ENCODE measurements at regions not wholly inside any gene's neighbourhood (a gene's known extent, or its start where the extent isn't known, plus 50 kb on each side); places are given as distances from the start of the nearest gene placed in this dataset.

- no peak overlapping the region for H3K4me3 ChIP-seq (ENCODE audit: low read depth, low read length)
- TF ChIP-seq, protein P1, sequence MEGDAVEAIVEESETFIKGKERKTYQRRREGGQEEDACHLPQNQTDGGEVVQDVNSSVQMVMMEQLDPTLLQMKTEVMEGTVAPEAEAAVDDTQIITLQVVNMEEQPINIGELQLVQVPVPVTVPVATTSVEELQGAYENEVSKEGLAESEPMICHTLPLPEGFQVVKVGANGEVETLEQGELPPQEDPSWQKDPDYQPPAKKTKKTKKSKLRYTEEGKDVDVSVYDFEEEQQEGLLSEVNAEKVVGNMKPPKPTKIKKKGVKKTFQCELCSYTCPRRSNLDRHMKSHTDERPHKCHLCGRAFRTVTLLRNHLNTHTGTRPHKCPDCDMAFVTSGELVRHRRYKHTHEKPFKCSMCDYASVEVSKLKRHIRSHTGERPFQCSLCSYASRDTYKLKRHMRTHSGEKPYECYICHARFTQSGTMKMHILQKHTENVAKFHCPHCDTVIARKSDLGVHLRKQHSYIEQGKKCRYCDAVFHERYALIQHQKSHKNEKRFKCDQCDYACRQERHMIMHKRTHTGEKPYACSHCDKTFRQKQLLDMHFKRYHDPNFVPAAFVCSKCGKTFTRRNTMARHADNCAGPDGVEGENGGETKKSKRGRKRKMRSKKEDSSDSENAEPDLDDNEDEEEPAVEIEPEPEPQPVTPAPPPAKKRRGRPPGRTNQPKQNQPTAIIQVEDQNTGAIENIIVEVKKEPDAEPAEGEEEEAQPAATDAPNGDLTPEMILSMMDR (IDR thresholded peaks at IDR 0.05; ENCODE audit: low read depth, low read length), result no peak
Observed at GRCh38 chr10:3574451-3574850, 210.6 kb downstream of the KLF6 start.

DNA sequence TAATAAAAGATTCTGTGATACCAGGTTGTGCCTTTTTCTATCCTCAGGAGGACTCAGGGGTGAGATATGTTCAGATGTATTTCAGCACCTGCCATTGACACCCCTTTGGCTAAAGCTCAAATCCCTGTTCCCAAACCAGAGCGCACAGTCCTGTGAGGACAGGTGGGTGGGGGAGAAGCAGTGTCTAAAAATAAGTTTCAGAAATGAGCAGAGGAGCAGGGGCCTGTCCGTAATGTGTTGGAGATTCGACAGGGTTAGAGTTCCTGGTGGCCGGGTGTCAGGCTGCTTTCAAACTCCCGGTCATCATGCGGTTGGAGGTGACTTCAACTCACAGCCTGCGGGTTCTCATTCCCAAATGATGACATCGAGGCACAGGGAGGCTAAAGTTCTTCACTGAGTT is 211.5 kb downstream of the KLF6 start:
- no peak overlapping the region for H3K4me3 ChIP-seq (ENCODE audit: low read depth, low read length)
- TF ChIP-seq, protein P1 (IDR thresholded peaks at IDR 0.05; ENCODE audit: low read depth, low read length), result no peak

GRCh38 chr10:3571310-3571825 is 213.6 kb downstream of the KLF6 start:
- H3K4me3 ChIP-seq (ENCODE audit: low read depth, low read length), result no peak overlapping the region
- TF ChIP-seq, protein P1 (IDR thresholded peaks at IDR 0.05; ENCODE audit: low read depth, low read length), result no peak

GRCh38 chr10:3570855-3571266 is 214.1 kb downstream of the KLF6 start:
- TF ChIP-seq, protein P1 (IDR thresholded peaks at IDR 0.05; ENCODE audit: low read depth, low read length), result no peak
- no peak overlapping the region for H3K4me3 ChIP-seq (ENCODE audit: low read depth, low read length)

GRCh38 chr10:3570131-3570729 is 214.8 kb downstream of the KLF6 start:
- no peak overlapping the region for H3K4me3 ChIP-seq (ENCODE audit: low read depth, low read length)

GRCh38 chr10:3568983-3569382 is 216.0 kb downstream of the KLF6 start:
- H3K4me3 ChIP-seq (ENCODE audit: low read depth, low read length), result no peak overlapping the region
- TF ChIP-seq, protein P1 (IDR thresholded peaks at IDR 0.05; ENCODE audit: low read depth, low read length), result no peak

More at GRCh38 chr10:3570131-3570729, 214.8 kb downstream of the KLF6 start:
- TF ChIP-seq, protein P1 (IDR thresholded peaks at IDR 0.05; ENCODE audit: low read depth, low read length), result no peak

DNA sequence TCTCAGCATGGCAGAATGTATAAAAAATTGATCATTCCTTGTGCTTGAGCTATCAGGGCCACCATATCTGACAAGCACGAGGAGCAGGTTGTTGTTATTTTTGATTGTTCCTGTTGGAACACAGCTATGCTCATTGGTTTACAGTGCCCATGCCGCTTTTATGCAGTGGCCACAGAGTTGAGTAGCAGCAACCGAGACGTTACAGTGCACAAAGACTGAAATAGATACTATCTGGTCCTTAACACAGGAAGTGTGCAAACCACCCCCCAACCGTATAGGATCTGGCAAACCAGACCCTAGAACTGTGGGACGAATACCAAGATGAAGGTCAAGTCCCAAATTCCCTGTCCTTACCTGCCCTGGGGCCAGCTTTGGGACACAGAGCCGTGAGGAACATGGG is 216.6 kb downstream of the KLF6 start:
- TF ChIP-seq, protein P1 (IDR thresholded peaks at IDR 0.05; ENCODE audit: low read depth, low read length), result no peak
- H3K4me3 ChIP-seq (ENCODE audit: low read depth, low read length), result no peak overlapping the region

All from WI38 (cell line).